Stimulated activated CD4-positive, alpha-beta T cell treated with anti-CD3 and anti-CD28 coated beads, Interleukin-4, amount 100 ng/mL, for 48 hours (primary cell): ENCODE measurements at regions not wholly inside any gene's neighbourhood (a gene's known extent, or its start where the extent isn't known, plus 50 kb on each side); places are given as distances from the start of the nearest gene placed in this dataset.

Source experiments
- DNase-seq, 2 donors: peaks; one replicate each; pipeline ENCODE4 v3.0.0-alpha.2; 2020; ENCODE audit warnings: low read depth in 2 of 2

GRCh38 chr7:46366526-46366925 lies 445.5 kb upstream of the IGFBP3 start:
- DNase-seq = no peak

GRCh38 chr7:46363688-46364087 lies 442.6 kb upstream of the IGFBP3 start:
- no peak for DNase-seq

- DNase-seq = no peak
These were observed 439.7 kb upstream of the IGFBP3 start for GRCh38 chr7:46360811-46361210.

- no peak for DNase-seq
These were observed 439.2 kb upstream of the IGFBP3 start for GRCh38 chr7:46360296-46360695.

- DNase-seq = no peak
These were observed 436.8 kb upstream of the IGFBP3 start for GRCh38 chr7:46357851-46358250.

GRCh38 chr7:46357290-46357689 lies 436.2 kb upstream of the IGFBP3 start:
- DNase-seq = no peak

- DNase-seq = no peak
These were observed 435.3 kb upstream of the IGFBP3 start for GRCh38 chr7:46356371-46356770.

- DNase-seq = no peak
These were observed 434.3 kb upstream of the IGFBP3 start for GRCh38 chr7:46355331-46355730.

- no peak for DNase-seq
These were observed 431.2 kb upstream of the IGFBP3 start for GRCh38 chr7:46352004-46352954.

GRCh38 chr7:46349490-46349889 lies 428.4 kb upstream of the IGFBP3 start:
- no peak for DNase-seq

GRCh38 chr7:46344533-46344932 lies 423.5 kb upstream of the IGFBP3 start:
- no peak for DNase-seq

- DNase-seq = no peak
These were observed 422.7 kb upstream of the IGFBP3 start for GRCh38 chr7:46343802-46344201.

GRCh38 chr7:46322937-46323336 lies 401.9 kb upstream of the IGFBP3 start:
- no peak for DNase-seq

GRCh38 chr7:46321556-46322205 lies 400.6 kb upstream of the IGFBP3 start:
- no peak for DNase-seq

- DNase-seq = no peak
These were observed 399.9 kb upstream of the IGFBP3 start for GRCh38 chr7:46320956-46321355.

GRCh38 chr7:46319841-46320240 lies 398.8 kb upstream of the IGFBP3 start:
- no peak for DNase-seq

GRCh38 chr7:46318276-46318675 lies 397.2 kb upstream of the IGFBP3 start:
- DNase-seq = no peak

- DNase-seq = no peak
These were observed 396.2 kb upstream of the IGFBP3 start for GRCh38 chr7:46317256-46317655.

GRCh38 chr7:46315891-46316290 lies 394.8 kb upstream of the IGFBP3 start:
- DNase-seq = no peak

- no peak for DNase-seq
These were observed 380.6 kb upstream of the IGFBP3 start for GRCh38 chr7:46301677-46302076.

GRCh38 chr7:46297515-46297914 lies 376.4 kb upstream of the IGFBP3 start:
- DNase-seq = no peak

GRCh38 chr7:46296526-46296925 lies 375.5 kb upstream of the IGFBP3 start:
- DNase-seq = no peak

- no peak for DNase-seq
These were observed 373.3 kb upstream of the IGFBP3 start for GRCh38 chr7:46294381-46294780.
